Gastroesophageal sphincter (tissue), 4 donors: ENCODE measurements at regions not wholly inside any gene's neighbourhood (a gene's known extent, or its start where the extent isn't known, plus 50 kb on each side); places are given as distances from the start of the nearest gene placed in this dataset.

Source experiments
- ATAC-seq: fragments of 150-250 bp; one replicate; pipeline ENCODE4 v1.9.1; 2016; ENCODE audit warnings: mild to moderate bottlenecking, moderate library complexity
- H3K27ac ChIP-seq, 4 donors: fragments of 200-600 bp; sonication (generic) in 3 of 4; 1 replicate in 3 of 4; 2 replicates in 1 of 4; pipeline ENCODE4 v1.5.1; 2016 to 2019
- H3K27me3 ChIP-seq: fragments of 200-600 bp; sonication (generic); one replicate; pipeline ENCODE4 v1.5.1; 2019
- H3K36me3 ChIP-seq, 2 donors: fragments of 200-600 bp; sonication (generic); one replicate each; pipeline ENCODE4 v1.5.1; 2019; ENCODE audit warnings: control low read depth in 1 of 2
- H3K4me1 ChIP-seq, 3 donors: fragments of 200-600 bp; sonication (generic); 1 replicate in 2 of 3; 2 replicates in 1 of 3; pipeline ENCODE4 v1.5.1; 2016 to 2019; ENCODE audit warnings: control low read depth in 2 of 3
- H3K4me3 ChIP-seq, 2 donors: fragments of 200-600 bp; sonication (generic); one replicate each; pipeline ENCODE4 v1.5.1; 2019; ENCODE audit warnings: mild to moderate bottlenecking in 1 of 2, moderate library complexity in 1 of 2
- H3K9me3 ChIP-seq, 3 donors: fragments of 200-600 bp; sonication (generic); one replicate each; pipeline ENCODE4 v1.5.1; 2017 to 2019; ENCODE audit warnings: control low read depth in 2 of 3
- EP300 ChIP-seq: sonication (generic); formaldehyde crosslinking; IDR thresholded peaks from one replicate; pipeline ENCODE4 v1.6.1; 2017; ENCODE audit warnings: antibody characterized with exemption, mild to moderate bottlenecking
- POLR2A ChIP-seq, 2 donors: fragments of 450-650 bp; IDR thresholded peaks; one replicate each; pipeline ENCODE4 v1.6.1; 2017; ENCODE audit warnings: antibody characterized with exemption in 2 of 2, mild to moderate bottlenecking in 2 of 2, moderate library complexity in 1 of 2
- POLR2AphosphoS5 ChIP-seq: sonication (generic); formaldehyde crosslinking; IDR thresholded peaks from one replicate; pipeline ENCODE4 v1.6.1; 2017; ENCODE audit warnings: antibody characterized with exemption
- WGBS, 2 donors: methylation state at CpG; one replicate each; pipeline ENCODE4 v1.1.5; 2018; ENCODE audit warnings: low coverage in 1 of 2; 5-methylcytosine and 5-hydroxymethylcytosine counted together
- TF ChIP-seq, protein P1 (sequence below), 4 experiments: fragments of 200-600 bp in 2 of 4; fragments of 450-650 bp in 2 of 4; sonication (generic) in 1 of 4; IDR thresholded peaks; one replicate each; pipeline ENCODE4 v1.5.1; 2017 to 2019; ENCODE audit warnings: antibody characterized with exemption in 4 of 4, mild to moderate bottlenecking in 2 of 4, moderate library complexity in 2 of 4

DNA sequence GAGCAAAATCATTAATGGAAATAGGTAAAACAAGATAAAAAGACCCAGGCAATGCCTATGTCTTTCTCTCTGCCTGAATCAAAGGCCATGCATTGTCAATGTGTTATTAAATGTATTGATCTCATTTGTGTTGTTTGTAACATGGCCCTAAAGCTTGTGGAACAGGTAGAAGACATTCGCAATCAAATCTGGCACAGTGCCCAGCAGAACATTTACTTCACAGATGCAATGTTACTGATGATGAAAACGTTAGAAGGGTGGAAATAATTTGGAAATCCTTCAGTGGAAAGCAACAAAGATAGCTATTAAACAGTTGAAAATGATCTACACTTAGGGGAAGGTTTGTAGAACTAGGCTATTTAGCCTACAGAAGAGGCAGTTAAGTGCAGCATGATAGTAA is 368.2 kb downstream of the EPHA4 start:
- Histone ChIP-seq H3K4me3 (no peak overlapping the region), H3K4me1 (peaks cover 0 to 15% (median 0%) of the 10 kb centered on the region in 3 donors), H3K27me3 (no peaks in the 10 kb centered on the region), H3K36me3 (no peaks in the 10 kb centered on the region), H3K27ac (no peak overlapping the region), H3K9me3 (no peaks in the 10 kb centered on the region)
- TF ChIP-seq POLR2AphosphoS5 (no peak), POLR2A (IDR thresholded peaks at IDR 0.05) (no peak), EP300 (no peak)
- TF ChIP-seq, protein P1, sequence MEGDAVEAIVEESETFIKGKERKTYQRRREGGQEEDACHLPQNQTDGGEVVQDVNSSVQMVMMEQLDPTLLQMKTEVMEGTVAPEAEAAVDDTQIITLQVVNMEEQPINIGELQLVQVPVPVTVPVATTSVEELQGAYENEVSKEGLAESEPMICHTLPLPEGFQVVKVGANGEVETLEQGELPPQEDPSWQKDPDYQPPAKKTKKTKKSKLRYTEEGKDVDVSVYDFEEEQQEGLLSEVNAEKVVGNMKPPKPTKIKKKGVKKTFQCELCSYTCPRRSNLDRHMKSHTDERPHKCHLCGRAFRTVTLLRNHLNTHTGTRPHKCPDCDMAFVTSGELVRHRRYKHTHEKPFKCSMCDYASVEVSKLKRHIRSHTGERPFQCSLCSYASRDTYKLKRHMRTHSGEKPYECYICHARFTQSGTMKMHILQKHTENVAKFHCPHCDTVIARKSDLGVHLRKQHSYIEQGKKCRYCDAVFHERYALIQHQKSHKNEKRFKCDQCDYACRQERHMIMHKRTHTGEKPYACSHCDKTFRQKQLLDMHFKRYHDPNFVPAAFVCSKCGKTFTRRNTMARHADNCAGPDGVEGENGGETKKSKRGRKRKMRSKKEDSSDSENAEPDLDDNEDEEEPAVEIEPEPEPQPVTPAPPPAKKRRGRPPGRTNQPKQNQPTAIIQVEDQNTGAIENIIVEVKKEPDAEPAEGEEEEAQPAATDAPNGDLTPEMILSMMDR (IDR thresholded peaks at IDR 0.05), result no peak
- no peak for ATAC-seq
- 30 to 44% methylated on average over 2 of the region's 2 CpGs for WGBS, 2 donors

DNA sequence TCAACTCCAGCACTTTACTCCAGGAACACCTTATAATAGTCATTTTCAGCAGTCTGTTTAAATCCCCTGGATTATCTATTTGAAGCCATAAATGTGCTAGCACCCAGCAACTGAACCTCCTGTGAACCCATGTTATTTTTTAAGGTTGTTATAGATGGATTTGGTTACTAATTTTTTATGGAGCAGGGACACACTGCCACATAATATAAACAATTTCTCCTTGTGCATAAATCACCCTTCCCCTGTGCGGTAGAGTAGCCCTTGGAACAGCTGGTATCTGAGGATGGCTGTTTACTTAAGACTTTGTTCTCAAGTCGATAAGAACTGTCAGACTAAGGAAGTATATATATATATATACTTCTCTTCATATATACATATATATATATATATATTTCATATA is 367.4 kb downstream of the EPHA4 start:
- Histone ChIP-seq H3K9me3 (no peaks in the 10 kb centered on the region), H3K36me3 (no peaks in the 10 kb centered on the region), H3K27ac (no peak overlapping the region), H3K27me3 (no peaks in the 10 kb centered on the region), H3K4me3 (no peak overlapping the region), H3K4me1 (peaks cover 0 to 15% (median 0%) of the 10 kb centered on the region in 3 donors)
- TF ChIP-seq POLR2AphosphoS5 (no peak), POLR2A (IDR thresholded peaks at IDR 0.05) (no peak), EP300 (no peak)
- TF ChIP-seq, protein P1 (IDR thresholded peaks at IDR 0.05), result no peak
- 13 to 19% methylated on average over 2 of the region's 2 CpGs for WGBS, 2 donors
- ATAC-seq, result no peak

DNA sequence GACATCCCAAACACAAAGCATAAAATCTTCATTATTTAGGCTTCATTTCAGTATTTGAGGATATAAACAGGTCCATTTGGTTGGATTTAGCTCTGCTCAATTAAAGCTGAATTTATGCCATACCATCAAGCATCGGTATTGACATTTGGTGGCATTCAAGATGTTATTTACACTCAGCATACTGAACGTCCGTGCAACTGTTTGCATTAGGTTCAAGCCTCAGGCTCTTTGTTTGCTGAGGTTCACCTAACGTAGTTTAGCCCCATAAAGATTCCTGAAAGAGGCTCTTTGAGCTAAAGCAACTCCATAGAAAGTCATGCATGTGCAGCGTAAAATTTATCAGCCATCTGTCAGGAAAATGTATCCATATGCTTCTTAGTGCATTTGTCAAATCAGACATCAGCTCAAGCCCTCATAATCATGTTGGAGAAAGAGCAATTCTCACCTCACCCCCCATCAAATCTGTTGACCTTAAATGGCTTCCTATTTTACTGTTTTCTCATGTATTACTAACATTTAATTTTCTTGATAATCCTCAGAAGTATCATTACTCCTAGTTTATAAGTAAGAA is 366.9 kb downstream of the EPHA4 start:
- H3K36me3 ChIP-seq, result no peaks in the 10 kb centered on the region
- no peak overlapping the region for H3K27ac ChIP-seq
- peaks cover 0 to 15% (median 0%) of the 10 kb centered on the region in 3 donors for H3K4me1 ChIP-seq
- no peak for ATAC-seq
- H3K4me3 ChIP-seq, result no peak overlapping the region
- no peaks in the 10 kb centered on the region for H3K27me3 ChIP-seq
- TF ChIP-seq, protein P1 (IDR thresholded peaks at IDR 0.05), result no peak
- no peak for TF ChIP-seq EP300
- no peak for TF ChIP-seq POLR2AphosphoS5
- TF ChIP-seq POLR2A (IDR thresholded peaks at IDR 0.05), result no peak
- 53 to 63% methylated on average over 4 to 5 of the region's 5 CpGs for WGBS, 2 donors
- H3K9me3 ChIP-seq, result no peaks in the 10 kb centered on the region

DNA sequence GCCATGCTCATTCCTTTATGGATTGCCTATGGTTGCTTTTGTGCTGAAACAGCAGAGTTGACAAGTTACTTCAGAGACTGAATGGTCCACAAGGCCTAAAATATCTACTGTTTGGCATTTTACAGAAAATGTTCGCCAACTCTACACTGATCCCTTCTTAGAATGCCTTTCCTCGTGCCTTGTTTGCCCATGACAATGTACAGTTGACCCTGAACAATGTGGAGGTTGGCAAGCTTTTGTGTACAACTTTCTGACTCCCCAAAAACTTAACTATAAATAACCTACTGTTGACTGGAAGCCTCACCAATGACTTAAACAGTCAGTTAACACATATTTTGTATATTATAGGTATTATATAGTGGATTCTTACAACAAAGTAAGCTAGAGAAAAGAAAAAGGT is 361.4 kb downstream of the EPHA4 start:
- TF ChIP-seq POLR2AphosphoS5 (no peak), EP300 (no peak), POLR2A (IDR thresholded peaks at IDR 0.05) (no peak)
- TF ChIP-seq, protein P1 (IDR thresholded peaks at IDR 0.05), result no peak
- Histone ChIP-seq H3K9me3 (no peaks in the 10 kb centered on the region), H3K27me3 (no peaks in the 10 kb centered on the region), H3K4me1 (no peaks in the 10 kb centered on the region), H3K27ac (no peak overlapping the region), H3K36me3 (no peaks in the 10 kb centered on the region), H3K4me3 (no peak overlapping the region)
- ATAC-seq, result no peak
- 79 to 82% methylated on average over 2 of the region's 2 CpGs for WGBS, 2 donors

DNA sequence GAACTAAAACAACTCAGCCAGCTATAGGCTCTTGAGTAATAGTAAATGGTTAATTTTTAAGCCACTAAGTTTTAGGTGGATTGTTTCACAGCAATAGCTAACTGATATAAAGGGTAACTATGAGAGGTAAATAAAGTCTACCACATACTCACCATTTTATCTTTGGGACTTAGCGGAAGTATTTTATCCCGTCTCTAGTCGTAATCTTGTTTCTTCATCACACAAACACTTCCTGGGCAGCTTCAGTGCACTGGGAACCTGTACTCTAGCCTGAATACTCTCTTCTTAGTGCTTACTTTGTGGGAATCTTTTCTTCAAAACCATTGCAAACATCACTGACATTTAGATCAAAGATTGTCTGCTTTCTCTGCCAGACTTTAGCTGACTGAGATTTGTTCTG is 360.5 kb downstream of the EPHA4 start:
- Histone ChIP-seq H3K36me3 (no peaks in the 10 kb centered on the region), H3K4me3 (no peak overlapping the region), H3K4me1 (no peaks in the 10 kb centered on the region), H3K27ac (no peak overlapping the region), H3K27me3 (no peaks in the 10 kb centered on the region), H3K9me3 (no peaks in the 10 kb centered on the region)
- TF ChIP-seq EP300, result no peak
- TF ChIP-seq, protein P1 (IDR thresholded peaks at IDR 0.05), result no peak
- whole genome bisulfite sequencing, 2 donors, result 95 to 96% methylated on average over 3 of the region's 3 CpGs
- ATAC-seq, result no peak
